Ovary (tissue), 3 donors: ENCODE measurements at regions not wholly inside any gene's neighbourhood (a gene's known extent, or its start where the extent isn't known, plus 50 kb on each side); places are given as distances from the start of the nearest gene placed in this dataset.

Experiments used
- EP300 ChIP-seq: sonication (generic); formaldehyde crosslinking; IDR thresholded peaks from one replicate; pipeline ENCODE4 v1.6.1; 2017; ENCODE audit warnings: antibody characterized with exemption
- POLR2A ChIP-seq: fragments of 450-650 bp; IDR thresholded peaks from one replicate; pipeline ENCODE4 v1.6.1; 2017; ENCODE audit warnings: antibody characterized with exemption, mild to moderate bottlenecking, moderate library complexity
- TF ChIP-seq, protein P1 (sequence below), 3 donors: fragments of 450-650 bp in 2 of 3; fragments of 200-600 bp in 1 of 3; IDR thresholded peaks; one replicate each; pipeline versions ENCODE4 v1.5.1 to v1.8.0; 2016 to 2022; ENCODE audit warnings: antibody characterized with exemption in 3 of 3, mild to moderate bottlenecking in 1 of 3
- donor health status: DM: no; HTN: no; CAD: no.

DNA sequence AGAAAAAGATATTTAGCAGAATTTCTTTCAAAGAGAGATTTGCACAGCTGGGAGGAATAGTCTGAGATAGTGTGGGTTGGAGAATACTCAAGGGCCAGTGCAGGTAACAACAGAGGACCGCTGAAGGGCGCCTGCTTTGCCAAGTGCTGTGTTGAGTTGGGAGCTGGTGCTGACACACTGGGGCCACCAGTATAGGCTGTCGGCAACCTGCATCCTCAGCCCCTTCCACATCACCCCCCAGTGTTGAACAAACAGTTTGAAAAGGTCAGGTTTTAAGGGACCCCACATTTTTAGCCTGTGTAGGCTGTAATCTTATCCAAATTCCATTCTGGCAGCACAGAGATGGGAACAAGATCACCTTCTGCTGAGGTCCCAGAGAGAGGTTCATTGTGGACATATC, 96.6 kb downstream of the ABHD5 start:
- TF ChIP-seq POLR2A (no peak), EP300 (no peak)
- TF ChIP-seq, protein P1, sequence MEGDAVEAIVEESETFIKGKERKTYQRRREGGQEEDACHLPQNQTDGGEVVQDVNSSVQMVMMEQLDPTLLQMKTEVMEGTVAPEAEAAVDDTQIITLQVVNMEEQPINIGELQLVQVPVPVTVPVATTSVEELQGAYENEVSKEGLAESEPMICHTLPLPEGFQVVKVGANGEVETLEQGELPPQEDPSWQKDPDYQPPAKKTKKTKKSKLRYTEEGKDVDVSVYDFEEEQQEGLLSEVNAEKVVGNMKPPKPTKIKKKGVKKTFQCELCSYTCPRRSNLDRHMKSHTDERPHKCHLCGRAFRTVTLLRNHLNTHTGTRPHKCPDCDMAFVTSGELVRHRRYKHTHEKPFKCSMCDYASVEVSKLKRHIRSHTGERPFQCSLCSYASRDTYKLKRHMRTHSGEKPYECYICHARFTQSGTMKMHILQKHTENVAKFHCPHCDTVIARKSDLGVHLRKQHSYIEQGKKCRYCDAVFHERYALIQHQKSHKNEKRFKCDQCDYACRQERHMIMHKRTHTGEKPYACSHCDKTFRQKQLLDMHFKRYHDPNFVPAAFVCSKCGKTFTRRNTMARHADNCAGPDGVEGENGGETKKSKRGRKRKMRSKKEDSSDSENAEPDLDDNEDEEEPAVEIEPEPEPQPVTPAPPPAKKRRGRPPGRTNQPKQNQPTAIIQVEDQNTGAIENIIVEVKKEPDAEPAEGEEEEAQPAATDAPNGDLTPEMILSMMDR (IDR thresholded peaks at IDR 0.05) = no peak
